Liver (tissue), 8 donors: ENCODE measurements at regions not wholly inside any gene's neighbourhood (a gene's known extent, or its start where the extent isn't known, plus 50 kb on each side); places are given as distances from the start of the nearest gene placed in this dataset.

Experiments
- DNase-seq: peaks from one replicate; pipeline ENCODE4 v3.0.0-alpha.2; 2017; ENCODE audit warnings: low spot score
- H3K27ac ChIP-seq, 2 donors: one replicate each; pipeline ENCODE4 v1.7.0; 2013; ENCODE audit warnings: inconsistent platforms in 2 of 2, low read length in 2 of 2, control low read depth in 1 of 2, low read depth in 1 of 2, mild to moderate bottlenecking in 1 of 2
- H3K27me3 ChIP-seq, 4 donors: one replicate each; pipeline versions ENCODE4 v1.6.1 to v1.7.0; 2013; ENCODE audit warnings: low read length in 3 of 4, inconsistent platforms in 1 of 4, mild to moderate bottlenecking in 1 of 4, moderate library complexity in 1 of 4; ENCODE audit not compliant: control insufficient read depth in 4 of 4, insufficient read depth in 4 of 4
- H3K36me3 ChIP-seq, 4 donors: one replicate each; pipeline versions ENCODE4 v1.6.1 to v1.7.0; 2013; ENCODE audit warnings: low read length in 3 of 4, mild to moderate bottlenecking in 3 of 4, low read depth in 1 of 4, moderate library complexity in 1 of 4; ENCODE audit not compliant: control insufficient read depth in 4 of 4, insufficient read depth in 3 of 4
- H3K4me1 ChIP-seq, 4 donors: one replicate each; pipeline versions ENCODE4 v1.6.1 to v1.7.0; 2013; ENCODE audit warnings: low read length in 3 of 4, mild to moderate bottlenecking in 3 of 4, moderate library complexity in 1 of 4; ENCODE audit not compliant: control insufficient read depth in 4 of 4, insufficient read depth in 4 of 4
- H3K4me3 ChIP-seq, 3 donors: one replicate each; pipeline versions ENCODE4 v1.6.1 to v1.7.0; 2013; ENCODE audit warnings: low read length in 3 of 3, control low read depth in 1 of 3, low read depth in 1 of 3, mild to moderate bottlenecking in 1 of 3
- H3K9ac ChIP-seq, 2 donors: one replicate each; pipeline ENCODE4 v1.7.0; 2013; ENCODE audit warnings: low read length in 2 of 2, mild to moderate bottlenecking in 2 of 2, moderate library complexity in 2 of 2, control low read depth in 1 of 2, low read depth in 1 of 2
- H3K9me3 ChIP-seq, 4 donors: one replicate each; pipeline versions ENCODE4 v1.6.1 to v1.7.0; 2013; ENCODE audit warnings: low read length in 3 of 4; ENCODE audit not compliant: control insufficient read depth in 4 of 4
- CTCF ChIP-seq: fragments of 150-350 bp; IDR thresholded peaks from 2 replicates; pipeline ENCODE4 v1.5.1; 2017; ENCODE audit warnings: improper control_type of control experiment, low read depth, low read length; ENCODE audit not compliant: missing input control
- FOXA2 ChIP-seq: IDR thresholded peaks from 2 replicates; pipeline ENCODE4 v1.6.1; 2016; ENCODE audit warnings: antibody characterized with exemption
- GABPA ChIP-seq, 2 donors: IDR thresholded peaks in 1 of 2; conservative IDR thresholded peaks in 1 of 2; 2 replicates each; pipeline ENCODE4 v1.6.1; 2016; ENCODE audit warnings: antibody characterized with exemption in 2 of 2, mild to moderate bottlenecking in 1 of 2, moderate library complexity in 1 of 2
- HNF4A ChIP-seq, 2 donors: conservative IDR thresholded peaks; 2 replicates each; pipeline ENCODE4 v1.6.1; 2016; ENCODE audit warnings: antibody characterized with exemption in 2 of 2, mild to moderate bottlenecking in 2 of 2
- HNF4G ChIP-seq: IDR thresholded peaks from 2 replicates; pipeline ENCODE4 v1.6.1; 2016; ENCODE audit warnings: antibody characterized with exemption
- JUND ChIP-seq, 2 donors: IDR thresholded peaks; 2 replicates each; pipeline ENCODE4 v1.6.1; 2016; ENCODE audit warnings: antibody characterized with exemption in 2 of 2
- RXRA ChIP-seq, 2 donors: IDR thresholded peaks; 2 replicates each; pipeline ENCODE4 v1.6.1; 2017 to 2018; ENCODE audit warnings: antibody characterized with exemption in 2 of 2, mild to moderate bottlenecking in 1 of 2
- SP1 ChIP-seq: IDR thresholded peaks from 2 replicates; pipeline ENCODE4 v1.6.1; 2018; ENCODE audit warnings: antibody characterized with exemption, mild to moderate bottlenecking
- TAF1 ChIP-seq: conservative IDR thresholded peaks from 2 replicates; pipeline ENCODE4 v1.6.1; 2016; ENCODE audit warnings: antibody characterized with exemption, mild to moderate bottlenecking
- YY1 ChIP-seq: IDR thresholded peaks from 2 replicates; pipeline ENCODE4 v1.6.1; 2016; ENCODE audit warnings: antibody characterized with exemption, mild to moderate bottlenecking
- WGBS: extraction: QIAGEN DNeasy Blood & Tissue Kit; methylation state at CpG from one replicate; pipeline ENCODE4 v1.1.7; 2013; 5-methylcytosine and 5-hydroxymethylcytosine counted together
- TF ChIP-seq, protein P1 (sequence below): IDR thresholded peaks from 2 replicates; pipeline ENCODE4 v1.6.1; 2016; ENCODE audit warnings: antibody characterized with exemption
- TF ChIP-seq, protein P2 (sequence below): IDR thresholded peaks from 2 replicates; pipeline ENCODE4 v1.6.1; 2016; ENCODE audit warnings: antibody characterized with exemption, mild to moderate bottlenecking
- TF ChIP-seq, protein P3 (sequence below): IDR thresholded peaks from 2 replicates; pipeline ENCODE4 v1.6.1; 2016; ENCODE audit warnings: antibody characterized with exemption
- donor health status: healthy.
- donor health status: healthy.
- donor health status: healthy.
- donor health status: healthy.
- donor health status: healthy.

GRCh38 chr1:17943506-17943905 lies 164.1 kb upstream of the IGSF21 start:
- DNase-seq, result no peak
- no peaks in the 10 kb centered on the region for H3K36me3 ChIP-seq
- TF ChIP-seq HNF4G, result no peak
- TF ChIP-seq, protein P1, sequence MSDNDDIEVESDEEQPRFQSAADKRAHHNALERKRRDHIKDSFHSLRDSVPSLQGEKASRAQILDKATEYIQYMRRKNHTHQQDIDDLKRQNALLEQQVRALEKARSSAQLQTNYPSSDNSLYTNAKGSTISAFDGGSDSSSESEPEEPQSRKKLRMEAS, result no peak
- no peak for TF ChIP-seq YY1
- TF ChIP-seq GABPA (IDR thresholded peaks at IDR 0.05 in 1 of 2, conservative IDR thresholded peaks at IDR 0.05 in 1 of 2), result no peak
- TF ChIP-seq FOXA2, result no peak
- no peak for TF ChIP-seq RXRA (IDR thresholded peaks at IDR 0.05)
- TF ChIP-seq TAF1, result no peak
- TF ChIP-seq, protein P2, sequence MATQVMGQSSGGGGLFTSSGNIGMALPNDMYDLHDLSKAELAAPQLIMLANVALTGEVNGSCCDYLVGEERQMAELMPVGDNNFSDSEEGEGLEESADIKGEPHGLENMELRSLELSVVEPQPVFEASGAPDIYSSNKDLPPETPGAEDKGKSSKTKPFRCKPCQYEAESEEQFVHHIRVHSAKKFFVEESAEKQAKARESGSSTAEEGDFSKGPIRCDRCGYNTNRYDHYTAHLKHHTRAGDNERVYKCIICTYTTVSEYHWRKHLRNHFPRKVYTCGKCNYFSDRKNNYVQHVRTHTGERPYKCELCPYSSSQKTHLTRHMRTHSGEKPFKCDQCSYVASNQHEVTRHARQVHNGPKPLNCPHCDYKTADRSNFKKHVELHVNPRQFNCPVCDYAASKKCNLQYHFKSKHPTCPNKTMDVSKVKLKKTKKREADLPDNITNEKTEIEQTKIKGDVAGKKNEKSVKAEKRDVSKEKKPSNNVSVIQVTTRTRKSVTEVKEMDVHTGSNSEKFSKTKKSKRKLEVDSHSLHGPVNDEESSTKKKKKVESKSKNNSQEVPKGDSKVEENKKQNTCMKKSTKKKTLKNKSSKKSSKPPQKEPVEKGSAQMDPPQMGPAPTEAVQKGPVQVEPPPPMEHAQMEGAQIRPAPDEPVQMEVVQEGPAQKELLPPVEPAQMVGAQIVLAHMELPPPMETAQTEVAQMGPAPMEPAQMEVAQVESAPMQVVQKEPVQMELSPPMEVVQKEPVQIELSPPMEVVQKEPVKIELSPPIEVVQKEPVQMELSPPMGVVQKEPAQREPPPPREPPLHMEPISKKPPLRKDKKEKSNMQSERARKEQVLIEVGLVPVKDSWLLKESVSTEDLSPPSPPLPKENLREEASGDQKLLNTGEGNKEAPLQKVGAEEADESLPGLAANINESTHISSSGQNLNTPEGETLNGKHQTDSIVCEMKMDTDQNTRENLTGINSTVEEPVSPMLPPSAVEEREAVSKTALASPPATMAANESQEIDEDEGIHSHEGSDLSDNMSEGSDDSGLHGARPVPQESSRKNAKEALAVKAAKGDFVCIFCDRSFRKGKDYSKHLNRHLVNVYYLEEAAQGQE, result no peak
- no peak for TF ChIP-seq HNF4A (conservative IDR thresholded peaks at IDR 0.05)
- TF ChIP-seq CTCF, result no peak
- H3K4me1 ChIP-seq, result no peaks in the 10 kb centered on the region
- H3K9ac ChIP-seq, result no peak overlapping the region
- H3K4me3 ChIP-seq, result no peak overlapping the region
- 80% methylated on average over 2 of the region's 2 CpGs for WGBS
- H3K9me3 ChIP-seq, result no peaks in the 10 kb centered on the region
- H3K27ac ChIP-seq, result no peak overlapping the region
- H3K27me3 ChIP-seq, result peaks cover 0 to 5% (median 0%) of the 10 kb centered on the region in 4 donors

DNA sequence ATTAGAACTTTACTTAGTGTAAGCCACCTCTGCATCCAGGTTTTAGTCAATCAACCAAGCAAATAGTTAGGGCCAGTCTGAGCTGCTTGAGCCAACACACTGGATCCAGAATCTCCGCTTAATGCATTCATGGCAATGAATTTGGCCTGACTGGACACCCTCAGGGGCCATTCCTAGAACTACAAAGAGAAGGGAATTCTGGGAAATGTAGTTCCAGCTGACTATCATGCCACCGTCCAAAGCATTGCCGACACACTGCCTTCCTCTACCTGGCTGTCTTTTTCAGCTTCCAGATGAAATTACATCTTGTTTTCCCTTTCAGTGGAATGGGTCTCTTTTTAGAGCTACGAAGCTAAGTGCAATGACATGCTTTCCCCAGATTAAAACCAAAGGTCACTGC lies 163.0 kb upstream of the IGSF21 start:
- no peak overlapping the region for H3K9ac ChIP-seq
- no peak overlapping the region for H3K4me3 ChIP-seq
- H3K36me3 ChIP-seq, result no peaks in the 10 kb centered on the region
- TF ChIP-seq, protein P3, sequence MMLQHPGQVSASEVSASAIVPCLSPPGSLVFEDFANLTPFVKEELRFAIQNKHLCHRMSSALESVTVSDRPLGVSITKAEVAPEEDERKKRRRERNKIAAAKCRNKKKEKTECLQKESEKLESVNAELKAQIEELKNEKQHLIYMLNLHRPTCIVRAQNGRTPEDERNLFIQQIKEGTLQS, result no peak
- TF ChIP-seq SP1, result no peak
- H3K27me3 ChIP-seq, result peaks cover 0 to 4% (median under 1%) of the 10 kb centered on the region in 4 donors
- no peak for DNase-seq
- H3K27ac ChIP-seq, result no peak overlapping the region
- 68% methylated on average over 4 of the region's 4 CpGs for WGBS
- H3K9me3 ChIP-seq, result no peaks in the 10 kb centered on the region
- H3K4me1 ChIP-seq, result no peaks in the 10 kb centered on the region

GRCh38 chr1:17946434-17946833 lies 161.2 kb upstream of the IGSF21 start:
- no peak for TF ChIP-seq JUND (IDR thresholded peaks at IDR 0.05)
- no peaks in the 10 kb centered on the region for H3K4me1 ChIP-seq
- no peak overlapping the region for H3K4me3 ChIP-seq
- no peak overlapping the region for H3K9ac ChIP-seq
- peaks cover 0 to 8% (median under 1%) of the 10 kb centered on the region in 4 donors for H3K27me3 ChIP-seq
- no peaks in the 10 kb centered on the region for H3K36me3 ChIP-seq
- H3K27ac ChIP-seq, result no peak overlapping the region
- WGBS, result 95% methylated on average over 1 of the region's 1 CpG
- H3K9me3 ChIP-seq, result no peaks in the 10 kb centered on the region
- no peak for DNase-seq
